Fibroblast of lung (primary cell): ENCODE measurements at regions not wholly inside any gene's neighbourhood (a gene's known extent, or its start where the extent isn't known, plus 50 kb on each side); places are given as distances from the start of the nearest gene placed in this dataset.

Source experiments
- DNase-seq, 2 donors: peaks; one replicate each; pipeline versions ENCODE4 v3.0.0 to v3.0.0-alpha.2; 2010; ENCODE audit warnings: low read depth in 2 of 2
- H2AFZ ChIP-seq: 2 replicates; pipeline ENCODE4 v1.5.1; 2012; ENCODE audit warnings: low read length, control low read depth, inconsistent platforms
- H3K27ac ChIP-seq: 2 replicates; pipeline ENCODE4 v1.5.1; 2011; ENCODE audit warnings: low read length, control low read depth; ENCODE audit not compliant: insufficient read depth
- H3K27me3 ChIP-seq: 2 replicates; pipeline ENCODE4 v1.5.1; 2011; ENCODE audit warnings: mild to moderate bottlenecking, low read length; ENCODE audit not compliant: control insufficient read depth, insufficient read depth
- H3K36me3 ChIP-seq: 2 replicates; pipeline ENCODE4 v1.5.1; 2011; ENCODE audit warnings: low read length; ENCODE audit not compliant: control insufficient read depth, insufficient read depth
- H3K4me1 ChIP-seq: 2 replicates; pipeline ENCODE4 v1.5.1; 2011; ENCODE audit warnings: low read length; ENCODE audit not compliant: control insufficient read depth, insufficient read depth; ENCODE audit errors: extremely low read depth
- H3K4me2 ChIP-seq: 2 replicates; pipeline ENCODE4 v1.5.1; 2011; ENCODE audit warnings: low read length, control low read depth; ENCODE audit not compliant: insufficient read depth; ENCODE audit errors: extremely low read depth
- H3K4me3 ChIP-seq, 4 experiments: fragments of 200-600 bp in 1 of 4; sonication (generic) in 1 of 4; replicated peaks in 1 of 4; 2 replicates each; pipeline ENCODE4 v1.5.1; 2011 to 2016; ENCODE audit warnings: low read length in 4 of 4, low read depth in 3 of 4, mild to moderate bottlenecking in 3 of 4, control low read depth in 2 of 4, inconsistent platforms in 1 of 4, mixed read lengths in 1 of 4; ENCODE audit not compliant: insufficient read depth in 1 of 4; ENCODE audit errors: control extremely low read depth in 1 of 4
- H3K79me2 ChIP-seq: 2 replicates; pipeline ENCODE4 v1.5.1; 2012; ENCODE audit warnings: mild to moderate bottlenecking, low read length, inconsistent platforms; ENCODE audit not compliant: control insufficient read depth, insufficient read depth
- H3K9ac ChIP-seq: 2 replicates; pipeline ENCODE4 v1.5.1; 2011; ENCODE audit warnings: mild to moderate bottlenecking, low read length, control low read depth; ENCODE audit not compliant: insufficient read depth
- H3K9me3 ChIP-seq: 2 replicates; pipeline ENCODE4 v1.5.1; 2012; ENCODE audit warnings: low read depth, low read length; ENCODE audit not compliant: control insufficient read depth, insufficient read depth
- H4K20me1 ChIP-seq: 2 replicates; pipeline ENCODE4 v1.5.1; 2011; ENCODE audit warnings: low read length; ENCODE audit not compliant: control insufficient read depth, insufficient read depth; ENCODE audit errors: extremely low read depth
- EZH2 ChIP-seq: IDR thresholded peaks from 2 replicates; pipeline ENCODE4 v1.5.1; 2012; ENCODE audit warnings: low read length, control low read depth, mild to moderate bottlenecking; ENCODE audit errors: missing control alignments
- TF ChIP-seq, protein P1 (sequence below), 2 donors: IDR thresholded peaks in 1 of 2; conservative IDR thresholded peaks in 1 of 2; 1 replicate in 1 of 2; 2 replicates in 1 of 2; pipeline ENCODE4 v1.5.1; 2011 to 2012; ENCODE audit warnings: low read length in 2 of 2, control low read depth in 1 of 2, inconsistent platforms in 1 of 2, low read depth in 1 of 2, mild to moderate bottlenecking in 1 of 2

DNA sequence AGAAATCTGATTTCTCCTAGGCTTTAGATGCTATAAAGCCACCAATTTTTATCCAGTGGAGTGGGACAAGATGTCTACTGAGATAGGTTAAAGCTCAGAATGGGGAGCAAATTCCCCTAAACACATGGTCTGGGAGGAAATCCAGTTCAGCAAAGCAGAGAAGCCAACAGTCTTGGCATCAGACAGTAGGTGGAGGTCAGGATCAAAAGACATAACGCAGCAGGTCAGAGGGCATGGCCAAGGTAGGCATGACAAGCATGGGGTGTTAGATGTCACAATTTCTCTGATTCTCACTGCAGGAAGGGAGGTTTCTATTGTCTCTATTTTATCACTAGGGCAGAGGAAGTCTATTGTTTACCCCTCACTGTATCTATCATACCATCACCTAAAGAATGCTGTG lies 288.2 kb downstream of the ACTL7B start:
- no peak for DNase-seq
- H3K27ac ChIP-seq = no peak overlapping the region
- no peaks in the 10 kb centered on the region for H3K36me3 ChIP-seq
- H4K20me1 ChIP-seq = no peaks in the 10 kb centered on the region
- TF ChIP-seq, protein P1, sequence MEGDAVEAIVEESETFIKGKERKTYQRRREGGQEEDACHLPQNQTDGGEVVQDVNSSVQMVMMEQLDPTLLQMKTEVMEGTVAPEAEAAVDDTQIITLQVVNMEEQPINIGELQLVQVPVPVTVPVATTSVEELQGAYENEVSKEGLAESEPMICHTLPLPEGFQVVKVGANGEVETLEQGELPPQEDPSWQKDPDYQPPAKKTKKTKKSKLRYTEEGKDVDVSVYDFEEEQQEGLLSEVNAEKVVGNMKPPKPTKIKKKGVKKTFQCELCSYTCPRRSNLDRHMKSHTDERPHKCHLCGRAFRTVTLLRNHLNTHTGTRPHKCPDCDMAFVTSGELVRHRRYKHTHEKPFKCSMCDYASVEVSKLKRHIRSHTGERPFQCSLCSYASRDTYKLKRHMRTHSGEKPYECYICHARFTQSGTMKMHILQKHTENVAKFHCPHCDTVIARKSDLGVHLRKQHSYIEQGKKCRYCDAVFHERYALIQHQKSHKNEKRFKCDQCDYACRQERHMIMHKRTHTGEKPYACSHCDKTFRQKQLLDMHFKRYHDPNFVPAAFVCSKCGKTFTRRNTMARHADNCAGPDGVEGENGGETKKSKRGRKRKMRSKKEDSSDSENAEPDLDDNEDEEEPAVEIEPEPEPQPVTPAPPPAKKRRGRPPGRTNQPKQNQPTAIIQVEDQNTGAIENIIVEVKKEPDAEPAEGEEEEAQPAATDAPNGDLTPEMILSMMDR (conservative IDR thresholded peaks at IDR 0.05 in 1 of 2, IDR thresholded peaks at IDR 0.05 in 1 of 2; ENCODE audit: low read depth in 1 of 2, low read length in 2 of 2) = no peak
- no peak for TF ChIP-seq EZH2
- H3K4me2 ChIP-seq = no peak overlapping the region
- H3K9ac ChIP-seq = no peak overlapping the region
- H2AFZ ChIP-seq = no peak overlapping the region
- H3K27me3 ChIP-seq = no peaks in the 10 kb centered on the region
- no peaks in the 10 kb centered on the region for H3K79me2 ChIP-seq
- no peaks in the 10 kb centered on the region for H3K9me3 ChIP-seq
- H3K4me1 ChIP-seq = peaks cover 5% of the 10 kb centered on the region
- H3K4me3 ChIP-seq = no peak overlapping the region

DNA sequence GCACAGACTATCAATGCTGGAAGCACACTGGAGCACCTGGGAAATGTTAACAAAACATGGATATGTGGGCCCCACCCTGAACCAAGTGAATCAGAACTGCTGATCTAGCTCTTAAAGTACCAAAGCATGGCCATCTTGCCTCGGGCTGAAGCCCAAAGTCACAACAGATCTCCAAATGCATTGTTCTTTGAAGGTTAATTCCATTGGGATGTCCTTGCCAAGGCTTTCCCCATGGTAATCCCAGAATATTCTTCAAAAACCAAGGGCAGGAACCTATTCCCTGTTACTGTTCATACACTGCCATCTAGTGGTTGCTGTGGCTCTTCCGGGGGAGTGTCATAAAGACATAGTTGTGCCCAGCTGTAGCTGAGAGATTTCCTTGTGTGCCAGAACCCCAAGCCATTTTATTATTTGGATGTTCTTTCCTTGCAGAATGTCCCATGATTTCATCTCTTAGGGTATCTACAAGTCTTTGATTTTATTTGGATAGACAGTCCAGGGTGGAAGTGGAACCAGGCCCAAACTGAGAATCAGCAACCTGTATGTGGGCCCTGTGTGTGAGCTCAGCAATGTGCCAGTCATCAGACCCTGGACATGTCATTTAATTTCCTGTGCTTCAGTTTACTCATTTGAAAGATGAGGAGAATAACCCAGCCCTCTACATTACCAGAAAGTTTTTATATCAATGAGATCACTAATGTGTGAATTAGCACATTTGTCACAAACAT lies 290.0 kb downstream of the ACTL7B start:
- TF ChIP-seq EZH2 = no peak
- TF ChIP-seq, protein P1 (conservative IDR thresholded peaks at IDR 0.05 in 1 of 2, IDR thresholded peaks at IDR 0.05 in 1 of 2; ENCODE audit: low read depth in 1 of 2, low read length in 2 of 2) = peak; percentile 90 to 95
- Histone ChIP-seq H3K4me3 (no peak overlapping the region), H3K9ac (no peak overlapping the region), H3K79me2 (no peaks in the 10 kb centered on the region), H3K4me2 (no peak overlapping the region), H3K36me3 (no peaks in the 10 kb centered on the region), H3K27ac (no peak overlapping the region), H3K4me1 (peaks cover 5% of the 10 kb centered on the region), H3K27me3 (no peaks in the 10 kb centered on the region), H2AFZ (no peak overlapping the region), H3K9me3 (no peaks in the 10 kb centered on the region), H4K20me1 (no peaks in the 10 kb centered on the region)
- peak; percentile 78 to 94 for DNase-seq

DNA sequence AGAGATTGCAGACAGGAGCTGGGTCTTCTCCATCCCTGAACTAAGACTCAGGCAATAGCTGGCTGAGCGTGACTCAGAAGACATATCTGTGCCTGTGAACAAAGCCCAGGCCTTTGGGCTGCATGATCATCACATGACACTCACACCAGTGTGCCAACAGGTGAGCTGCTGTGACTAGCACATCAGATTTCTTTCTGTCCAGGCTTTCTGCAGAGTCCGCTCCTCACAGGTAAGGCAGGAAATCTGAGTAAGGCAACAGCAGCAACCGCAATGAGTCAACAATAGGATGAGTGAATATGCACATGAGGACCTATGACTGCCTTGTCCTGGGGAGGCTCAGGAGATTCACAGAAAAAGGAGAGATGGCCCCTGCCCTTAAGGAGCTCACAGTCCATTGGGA lies 293.6 kb downstream of the ACTL7B start:
- Histone ChIP-seq H3K4me3 (no peak overlapping the region), H3K4me1 (peaks cover 3% of the 10 kb centered on the region), H3K9me3 (no peaks in the 10 kb centered on the region), H3K27me3 (no peaks in the 10 kb centered on the region), H4K20me1 (no peaks in the 10 kb centered on the region), H3K27ac (no peak overlapping the region), H3K79me2 (no peaks in the 10 kb centered on the region), H2AFZ (no peak overlapping the region), H3K4me2 (no peak overlapping the region), H3K9ac (no peak overlapping the region), H3K36me3 (no peaks in the 10 kb centered on the region)
- TF ChIP-seq, protein P1 (conservative IDR thresholded peaks at IDR 0.05 in 1 of 2, IDR thresholded peaks at IDR 0.05 in 1 of 2; ENCODE audit: low read depth in 1 of 2, low read length in 2 of 2) = no peak
- no peak for TF ChIP-seq EZH2
- DNase-seq = no peak
